Spleen (tissue), 7 donors: ENCODE measurements at regions not wholly inside any gene's neighbourhood (a gene's known extent, or its start where the extent isn't known, plus 50 kb on each side); places are given as distances from the start of the nearest gene placed in this dataset.

Source experiments
- POLR2A ChIP-seq, 3 donors: fragments of 450-650 bp; IDR thresholded peaks; one replicate each; pipeline ENCODE4 v1.5.1; 2017; ENCODE audit warnings: antibody characterized with exemption in 3 of 3, mild to moderate bottlenecking in 1 of 3
- POLR2AphosphoS5 ChIP-seq, 3 donors: sonication (generic); formaldehyde crosslinking; IDR thresholded peaks; one replicate each; pipeline ENCODE4 v1.5.1; 2017; ENCODE audit warnings: antibody characterized with exemption in 3 of 3
- TF ChIP-seq, protein P1 (sequence below), 11 experiments: fragments of 200-600 bp in 7 of 11; fragments of 450-650 bp in 4 of 11; sonication (generic) in 4 of 11; IDR thresholded peaks in 8 of 11; conservative IDR thresholded peaks in 3 of 11; 1 replicate in 7 of 11; 2 replicates in 4 of 11; pipeline versions ENCODE4 v1.4.0 to v1.8.0; 2016 to 2021; ENCODE audit warnings: antibody characterized with exemption in 11 of 11, inconsistent platforms in 4 of 11, mild to moderate bottlenecking in 1 of 11
- donor health status: DM: no; HTN: no; CAD: no; lungs with moderate emphysema.
- donor health status: DM: no; HTN: no; CAD: no.
- donor health status: DM: no; HTN: no; CAD: no.

GRCh38 chr16:22683258-22683657 is 130.7 kb upstream of the HS3ST2 start:
- no peak for TF ChIP-seq POLR2A (IDR thresholded peaks at IDR 0.05)
- TF ChIP-seq, protein P1, sequence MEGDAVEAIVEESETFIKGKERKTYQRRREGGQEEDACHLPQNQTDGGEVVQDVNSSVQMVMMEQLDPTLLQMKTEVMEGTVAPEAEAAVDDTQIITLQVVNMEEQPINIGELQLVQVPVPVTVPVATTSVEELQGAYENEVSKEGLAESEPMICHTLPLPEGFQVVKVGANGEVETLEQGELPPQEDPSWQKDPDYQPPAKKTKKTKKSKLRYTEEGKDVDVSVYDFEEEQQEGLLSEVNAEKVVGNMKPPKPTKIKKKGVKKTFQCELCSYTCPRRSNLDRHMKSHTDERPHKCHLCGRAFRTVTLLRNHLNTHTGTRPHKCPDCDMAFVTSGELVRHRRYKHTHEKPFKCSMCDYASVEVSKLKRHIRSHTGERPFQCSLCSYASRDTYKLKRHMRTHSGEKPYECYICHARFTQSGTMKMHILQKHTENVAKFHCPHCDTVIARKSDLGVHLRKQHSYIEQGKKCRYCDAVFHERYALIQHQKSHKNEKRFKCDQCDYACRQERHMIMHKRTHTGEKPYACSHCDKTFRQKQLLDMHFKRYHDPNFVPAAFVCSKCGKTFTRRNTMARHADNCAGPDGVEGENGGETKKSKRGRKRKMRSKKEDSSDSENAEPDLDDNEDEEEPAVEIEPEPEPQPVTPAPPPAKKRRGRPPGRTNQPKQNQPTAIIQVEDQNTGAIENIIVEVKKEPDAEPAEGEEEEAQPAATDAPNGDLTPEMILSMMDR (IDR thresholded peaks at IDR 0.05 in 8 of 11, conservative IDR thresholded peaks at IDR 0.05 in 3 of 11) = no peak
- no peak for TF ChIP-seq POLR2AphosphoS5 (IDR thresholded peaks at IDR 0.05)
